ENCODE measurements at regions not wholly inside any gene's neighbourhood (a gene's known extent, or its start where the extent isn't known, plus 50 kb on each side); places are given as distances from the start of the nearest gene placed in this dataset.

GRCh38 chr2:11022064-11022463, 110.3 kb downstream of the KCNF1 start:
- no peaks in the 10 kb centered on the region for H3K4me1 ChIP-seq
- in situ Hi-C loops (cut with MboI; ENCODE audit: low sequenced_read_pairs in 4 of 4): no loop called here
- ATAC-seq (no peak), DNase-seq (no peak)
- TF ChIP-seq POLR2A (IDR thresholded peaks at IDR 0.05) (no peak), CTCF (IDR thresholded peaks at IDR 0.05 in 4 of 5, conservative IDR thresholded peaks at IDR 0.05 in 1 of 5) (no peak)
- no peak overlapping the region for H3K4me3 ChIP-seq
- peaks cover 0 to 3% (median 0%) of the 10 kb centered on the region in 3 donors for H3K27me3 ChIP-seq
- no peaks in the 10 kb centered on the region for H3K36me3 ChIP-seq
- H3K27ac ChIP-seq: no peak overlapping the region
- intact Hi-C loops (cut with DNase I; ENCODE audit: low total_unique reads): no loop called here
- H3K9me3 ChIP-seq: no peaks in the 10 kb centered on the region

DNA sequence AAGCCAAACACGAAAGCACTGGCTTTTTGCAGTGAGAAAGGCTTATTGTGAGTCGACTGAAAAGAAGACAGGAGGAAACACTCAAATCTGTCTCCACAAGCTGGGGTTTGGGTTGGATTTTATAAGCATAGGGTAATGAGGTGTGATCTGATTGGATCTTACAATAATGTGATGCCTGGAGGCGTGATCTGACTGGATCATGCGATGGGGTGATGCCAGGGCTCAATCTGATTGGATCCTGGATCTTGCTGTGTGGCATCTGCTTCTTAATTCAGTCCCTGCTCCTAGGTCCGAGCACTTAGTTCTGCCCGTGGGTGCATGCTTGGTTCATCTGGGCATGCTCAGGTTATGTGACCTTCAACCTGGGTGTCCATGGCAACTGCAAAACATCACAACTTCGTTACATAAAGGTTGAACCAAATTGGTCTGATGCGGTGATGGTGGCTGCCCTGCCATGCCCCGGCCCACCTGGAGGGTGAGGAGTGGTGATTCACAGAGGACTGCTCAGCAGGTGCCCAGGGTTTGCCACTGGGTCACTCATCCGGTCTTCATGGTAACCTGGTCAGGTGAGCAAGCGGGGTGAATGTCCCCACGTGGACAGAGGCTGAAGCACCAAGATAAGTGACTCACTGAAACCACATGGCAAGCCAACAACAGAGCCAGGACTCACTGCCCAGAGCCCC, 111.0 kb downstream of the KCNF1 start:
- no peaks in the 10 kb centered on the region for H3K36me3 ChIP-seq
- DNase-seq (no peak), ATAC-seq (no peak)
- no peaks in the 10 kb centered on the region for H3K27me3 ChIP-seq
- no peaks in the 10 kb centered on the region for H3K9me3 ChIP-seq
- intact Hi-C loops (cut with DNase I; ENCODE audit: low total_unique reads) (no loop called here), in situ Hi-C loops (cut with MboI; ENCODE audit: low sequenced_read_pairs in 4 of 4) (no loop called here)
- TF ChIP-seq CTCF (IDR thresholded peaks at IDR 0.05 in 4 of 5, conservative IDR thresholded peaks at IDR 0.05 in 1 of 5): no peak
- H3K4me3 ChIP-seq: no peak overlapping the region
- no peaks in the 10 kb centered on the region for H3K4me1 ChIP-seq
- H3K27ac ChIP-seq: no peak overlapping the region

DNA sequence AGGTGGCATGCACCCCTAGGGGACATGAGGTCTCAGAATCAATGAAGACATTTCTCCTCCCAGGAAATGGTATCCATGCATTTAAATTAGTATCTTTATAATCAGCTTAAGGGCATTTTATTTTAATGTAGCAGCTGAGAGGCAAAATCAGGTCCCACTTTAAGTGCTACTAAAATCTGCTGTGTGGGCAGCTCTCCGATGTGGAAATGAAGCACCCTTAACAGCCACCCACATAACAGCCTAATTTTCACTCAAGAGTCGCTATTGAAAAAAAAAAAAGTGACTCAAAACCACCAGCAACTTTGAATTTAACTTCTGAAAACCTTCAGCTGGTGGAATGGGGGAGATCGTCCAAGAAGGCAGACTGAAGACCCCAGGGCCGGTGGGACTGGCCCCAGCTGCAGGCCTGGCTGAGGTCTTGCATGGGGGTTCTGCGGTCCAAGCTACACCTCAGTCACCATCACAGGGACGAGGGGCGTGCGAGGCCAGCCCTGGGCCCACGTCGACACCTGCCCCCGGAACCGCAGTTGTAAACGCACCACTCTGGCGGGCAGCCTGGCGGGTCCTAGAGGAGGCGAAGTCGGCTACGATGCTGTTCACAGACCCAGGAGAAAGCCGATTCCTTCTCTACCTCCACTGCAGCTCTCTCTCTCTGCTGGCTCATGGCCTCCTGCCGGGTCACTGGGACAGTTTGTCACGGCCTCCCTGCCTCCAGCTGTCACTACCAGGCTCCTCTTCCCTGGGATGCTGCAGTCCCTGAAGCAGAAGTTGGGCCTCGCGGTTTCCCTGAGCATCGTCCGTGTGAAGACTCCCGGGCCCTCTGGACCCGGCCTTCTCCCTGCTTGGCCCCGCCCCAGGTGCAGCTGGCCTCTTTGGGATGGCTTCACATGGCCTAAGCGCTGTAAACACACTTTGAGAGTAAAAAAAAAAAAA, 111.9 kb downstream of the KCNF1 start:
- Histone ChIP-seq H3K9me3 (no peaks in the 10 kb centered on the region), H3K27me3 (no peaks in the 10 kb centered on the region), H3K36me3 (no peaks in the 10 kb centered on the region), H3K4me1 (no peaks in the 10 kb centered on the region), H3K27ac (no peak overlapping the region), H3K4me3 (no peak overlapping the region)
- TF ChIP-seq CTCF (IDR thresholded peaks at IDR 0.05 in 4 of 5, conservative IDR thresholded peaks at IDR 0.05 in 1 of 5) (no peak), POLR2A (IDR thresholded peaks at IDR 0.05) (no peak)
- intact Hi-C loops (cut with DNase I; ENCODE audit: low total_unique reads): no loop called here
- ATAC-seq (no peak), DNase-seq (no peak)
- in situ Hi-C loops (cut with MboI; ENCODE audit: low sequenced_read_pairs in 4 of 4): no loop called here

DNA sequence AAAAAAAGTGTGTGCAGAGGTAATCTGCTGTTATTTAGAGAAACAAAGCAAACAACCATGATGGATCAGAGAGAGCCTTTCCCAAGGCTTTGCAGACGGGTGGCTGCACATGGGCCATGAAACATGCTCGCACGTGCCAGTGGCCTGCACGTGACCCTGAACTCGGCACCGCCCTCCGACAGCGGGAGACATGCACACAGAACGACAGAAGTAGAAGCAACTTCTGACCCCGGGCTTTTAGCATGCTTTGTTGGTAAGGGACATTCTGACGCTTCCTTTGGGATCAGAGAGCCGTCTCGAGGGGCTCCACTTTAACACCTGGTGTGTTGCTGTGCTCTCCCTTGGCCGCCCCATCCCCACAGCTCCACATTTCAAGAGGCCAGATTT, 112.5 kb downstream of the KCNF1 start:
- H3K9me3 ChIP-seq: no peaks in the 10 kb centered on the region
- H3K27ac ChIP-seq: no peak overlapping the region
- no peaks in the 10 kb centered on the region for H3K4me1 ChIP-seq
- intact Hi-C loops (cut with DNase I; ENCODE audit: low total_unique reads): no loop called here
- ATAC-seq: no peak
- TF ChIP-seq POLR2A (IDR thresholded peaks at IDR 0.05) (no peak), CTCF (IDR thresholded peaks at IDR 0.05 in 4 of 5, conservative IDR thresholded peaks at IDR 0.05 in 1 of 5) (no peak)
- H3K36me3 ChIP-seq: no peaks in the 10 kb centered on the region
- no peaks in the 10 kb centered on the region for H3K27me3 ChIP-seq
- no peak for DNase-seq
- in situ Hi-C loops (cut with MboI; ENCODE audit: low sequenced_read_pairs in 4 of 4): no loop called here
- no peak overlapping the region for H3K4me3 ChIP-seq
